ENCODE measurements at regions not wholly inside any gene's neighbourhood (a gene's known extent, or its start where the extent isn't known, plus 50 kb on each side); places are given as distances from the start of the nearest gene placed in this dataset.
"Not testable (repeated sequence)": the region's sequence is repeated elsewhere in the genome, so short reads cannot be mapped to it uniquely, and the experiment has no call there.

DNA sequence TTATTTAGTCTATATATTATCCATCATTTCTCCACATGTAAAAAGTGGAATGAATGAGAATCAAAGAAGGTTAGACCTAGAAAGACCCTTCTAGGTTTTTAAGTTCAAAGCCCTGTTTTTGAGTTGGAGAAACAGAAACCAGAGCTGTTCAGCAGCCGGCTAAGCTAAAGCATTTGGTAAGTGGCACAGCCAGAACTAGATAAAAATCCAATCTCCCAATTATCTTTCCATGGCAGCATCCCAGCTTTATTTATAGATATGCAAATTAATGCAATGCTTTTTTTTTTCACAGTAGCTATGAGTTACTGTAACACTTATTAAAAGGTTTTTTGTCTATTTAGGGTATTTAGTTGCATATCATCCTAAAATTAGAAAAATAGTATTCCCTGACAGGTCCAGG is 85.1 kb downstream of the NIBAN1 start:
- no peak for DNase-seq (ENCODE audit: low read depth in 1 of 2, low spot score in 1 of 2)

DNA sequence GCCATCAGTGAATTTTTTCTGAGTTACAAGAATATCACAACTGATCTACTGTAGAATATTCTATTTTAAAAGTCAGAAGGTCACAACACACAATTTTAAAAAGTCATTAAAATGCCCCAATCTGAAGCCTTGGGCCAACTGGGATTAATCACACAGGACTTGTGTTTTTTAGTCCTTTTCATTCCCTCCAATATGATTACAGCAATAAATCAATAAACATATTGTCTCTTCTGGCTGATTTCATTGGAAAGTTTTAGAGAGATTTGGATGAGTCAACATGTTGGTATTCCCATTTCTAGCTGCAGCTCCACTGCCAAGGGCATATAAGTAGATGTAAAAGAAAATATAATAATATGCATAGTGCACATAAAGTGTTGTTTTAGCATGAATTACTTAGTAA is 85.8 kb downstream of the NIBAN1 start:
- no peak for DNase-seq (ENCODE audit: low read depth in 1 of 2, low spot score in 1 of 2)

DNA sequence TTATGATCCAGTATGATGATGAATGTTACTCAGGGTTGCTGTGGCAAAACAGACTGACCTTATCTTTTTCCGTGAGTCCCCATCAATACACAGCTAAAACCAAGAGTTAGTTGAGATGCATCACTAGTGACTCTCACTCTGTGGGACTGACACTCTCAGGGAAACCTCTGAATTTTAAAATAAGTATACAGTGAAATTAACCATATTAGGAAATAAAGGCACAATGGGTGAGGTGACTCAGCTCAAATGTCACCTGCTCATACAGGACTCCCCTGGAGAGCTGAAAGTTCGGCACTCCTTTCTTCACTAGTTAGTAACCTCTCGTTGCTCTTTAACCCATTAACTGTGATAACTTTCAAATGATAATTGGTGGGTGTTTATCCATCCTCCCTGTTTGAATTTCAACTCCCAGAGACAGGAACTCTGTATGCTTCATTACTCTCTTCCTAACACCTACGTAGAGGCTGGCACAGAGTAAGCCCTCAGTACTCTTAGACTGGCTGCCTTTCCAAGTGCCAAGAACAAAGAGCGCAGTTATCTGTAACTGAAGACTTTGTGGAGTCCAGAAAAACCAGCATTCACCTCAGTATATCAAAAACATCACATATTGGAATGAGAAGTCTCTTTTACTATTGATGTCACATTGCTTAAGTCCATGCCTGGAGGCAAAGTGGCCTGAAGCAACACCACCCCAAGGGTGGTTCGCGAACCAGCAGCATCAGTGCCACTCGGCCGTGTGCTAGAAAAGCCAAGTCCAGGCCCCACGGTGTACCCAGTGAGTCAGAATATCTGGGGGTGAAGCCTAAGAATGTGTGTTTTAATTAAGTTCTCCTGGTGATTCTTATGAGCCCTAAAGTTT is 91.1 kb downstream of the NIBAN1 start:
- DNase-seq (ENCODE audit: low read depth in 1 of 2, low spot score in 1 of 2) = no peak

DNA sequence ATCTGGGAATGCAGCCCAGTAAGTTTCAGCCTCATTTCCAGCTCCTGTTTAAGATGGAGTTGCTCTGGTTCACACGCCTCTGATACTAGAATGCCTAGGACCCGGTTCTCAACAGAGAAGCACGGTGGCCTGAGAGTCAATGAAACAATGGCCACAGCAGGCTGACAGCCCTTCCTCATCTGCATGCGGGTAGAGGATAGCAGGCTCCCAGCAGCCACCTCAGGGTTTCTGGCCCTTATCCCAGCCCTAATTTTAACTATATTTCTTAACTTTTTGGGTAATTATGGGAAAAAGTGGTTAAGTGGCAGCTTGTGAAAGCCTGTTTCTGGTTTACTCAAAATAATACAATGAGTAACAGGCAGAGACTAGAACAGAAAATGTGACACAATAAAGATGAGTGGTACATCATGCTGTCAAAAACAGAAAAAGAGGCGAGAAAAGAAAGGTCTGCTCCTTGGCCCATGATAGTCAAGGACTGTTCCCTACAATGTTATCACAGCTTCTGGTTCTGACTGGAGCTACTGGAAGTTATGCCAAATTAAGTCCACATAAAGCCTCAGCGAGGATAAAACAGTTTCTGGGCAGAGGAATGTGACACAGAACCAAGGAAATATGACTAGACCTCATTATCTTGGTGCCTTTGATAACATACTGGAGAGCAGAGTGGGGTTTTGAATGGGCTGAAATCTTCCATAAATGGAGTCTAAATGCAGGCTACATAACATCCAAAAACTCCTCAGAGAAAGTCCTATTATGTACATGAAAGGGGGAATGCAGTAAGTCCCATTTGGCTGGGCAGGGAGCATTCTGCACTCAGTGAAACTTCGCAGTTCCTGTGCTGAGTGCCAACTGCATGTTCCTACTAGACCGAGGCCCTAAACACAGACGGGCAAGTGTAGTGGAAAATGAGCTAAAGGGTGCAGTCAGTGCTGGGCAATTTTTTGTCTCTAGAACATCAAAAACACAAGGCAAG is 92.1 kb downstream of the NIBAN1 start:
- no peak for DNase-seq (ENCODE audit: low read depth in 1 of 2, low spot score in 1 of 2)

DNA sequence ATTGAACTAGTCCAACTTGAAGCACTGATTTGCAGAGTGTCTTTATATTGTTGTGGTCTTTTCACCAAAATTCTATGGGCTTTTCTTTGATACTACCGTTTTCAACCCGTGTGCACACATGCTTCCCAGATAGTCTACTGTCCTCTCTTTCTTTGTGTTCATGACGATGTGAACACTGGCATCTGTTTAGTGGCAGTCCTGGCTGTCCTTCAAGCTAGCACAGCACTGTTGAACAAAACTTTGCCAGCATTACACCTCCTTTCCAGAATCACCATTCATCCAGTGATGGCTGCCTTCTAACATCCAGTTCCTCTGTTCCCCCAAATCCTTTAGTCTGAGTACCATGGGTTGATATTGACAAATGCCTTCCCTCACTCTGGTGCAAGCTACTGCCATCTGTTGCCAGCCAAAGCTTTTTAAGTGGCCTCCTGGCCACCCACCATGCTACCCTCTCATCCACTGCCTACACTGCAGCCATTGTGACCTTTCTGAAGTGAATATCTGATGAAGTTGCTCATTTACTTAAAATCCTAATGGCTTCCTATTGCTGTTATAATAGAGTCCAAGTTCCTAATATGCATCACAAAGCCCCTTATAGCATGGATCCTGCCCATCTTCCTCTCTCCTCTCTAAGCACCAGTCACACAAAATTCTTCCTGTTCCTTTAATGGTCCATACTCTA is 94.3 kb downstream of the NIBAN1 start:
- no peak for DNase-seq (ENCODE audit: low read depth in 1 of 2, low spot score in 1 of 2)

DNA sequence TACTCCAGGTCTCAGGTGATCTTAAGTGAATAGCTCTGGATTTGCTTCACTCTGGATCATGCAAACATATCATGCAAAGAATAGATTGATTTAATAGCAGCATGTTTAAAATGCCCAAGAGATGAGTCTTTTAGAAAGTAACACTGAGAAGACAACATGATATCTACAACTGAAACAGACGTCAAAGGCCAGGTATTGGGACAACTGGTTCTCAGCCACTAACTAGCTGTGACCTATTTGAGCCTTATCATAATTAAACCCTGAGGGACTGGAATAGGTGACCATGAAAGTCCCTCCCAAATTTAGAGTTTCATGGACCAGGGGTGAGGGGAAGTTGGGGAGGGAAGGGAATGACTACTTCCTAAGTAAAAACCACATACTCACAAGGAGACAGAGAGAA is 95.7 kb downstream of the NIBAN1 start:
- no peak for DNase-seq (ENCODE audit: low read depth in 1 of 2, low spot score in 1 of 2)

DNA sequence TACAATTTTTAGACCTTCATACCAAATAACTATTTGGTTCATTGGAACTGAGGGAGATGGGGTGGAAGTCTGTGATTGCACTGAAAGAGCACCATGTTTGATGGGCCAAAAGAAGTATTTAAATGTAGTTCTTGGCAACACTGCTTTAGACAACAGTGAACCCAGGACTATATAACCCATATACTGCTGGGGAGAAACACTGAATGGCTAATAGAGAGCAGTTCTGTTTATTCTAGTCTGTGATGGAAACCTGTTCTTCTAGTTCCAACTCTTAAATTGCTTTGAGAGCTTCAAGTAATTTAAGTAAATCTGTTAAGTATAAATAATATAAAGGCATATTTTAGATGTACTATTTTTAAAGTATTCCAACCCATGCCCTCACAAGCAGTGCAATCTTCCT is 96.3 kb downstream of the NIBAN1 start:
- no peak for DNase-seq (ENCODE audit: low read depth in 1 of 2, low spot score in 1 of 2)

DNA sequence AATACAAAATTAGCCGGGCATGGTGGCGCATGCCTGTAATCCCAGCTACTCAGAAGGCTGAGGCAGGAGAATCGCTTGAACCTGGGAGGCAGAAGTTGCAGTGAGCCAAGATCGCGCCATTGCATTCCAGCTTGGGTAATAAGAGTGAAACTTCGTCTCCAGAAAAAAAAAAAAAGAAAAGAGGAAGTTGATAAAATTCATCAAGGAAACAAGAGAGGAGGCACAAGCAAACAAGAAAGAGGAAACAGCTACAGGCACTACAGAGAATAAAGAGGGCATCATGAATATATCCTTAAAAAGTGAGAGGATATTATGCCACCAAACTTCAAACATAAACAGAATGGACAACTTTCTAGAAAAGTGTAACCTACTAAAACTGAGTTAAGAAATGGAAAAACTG is 98.3 kb downstream of the NIBAN1 start:
- not testable (repeated sequence) for DNase-seq (ENCODE audit: low read depth in 1 of 2, low spot score in 1 of 2)

DNA sequence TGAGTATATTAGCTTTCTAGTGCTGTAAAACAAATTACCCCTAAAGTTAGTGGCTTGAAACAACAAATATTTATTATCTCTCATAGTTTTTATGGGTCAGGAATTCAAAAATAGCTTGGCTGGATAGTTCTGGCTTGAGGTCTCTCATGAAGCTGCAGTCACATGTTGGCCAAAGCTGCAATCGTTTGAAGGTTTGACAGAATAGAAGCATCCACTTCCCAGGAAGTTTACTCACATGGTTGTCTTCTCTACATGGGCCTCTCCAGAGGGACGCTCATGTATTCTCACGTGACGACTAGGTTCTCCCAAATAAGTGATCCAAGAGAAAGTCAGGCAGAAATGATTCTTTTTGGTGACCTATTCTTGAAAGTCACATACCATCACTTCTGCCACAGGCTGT is 99.1 kb downstream of the NIBAN1 start:
- no peak for DNase-seq (ENCODE audit: low read depth in 1 of 2, low spot score in 1 of 2)

DNA sequence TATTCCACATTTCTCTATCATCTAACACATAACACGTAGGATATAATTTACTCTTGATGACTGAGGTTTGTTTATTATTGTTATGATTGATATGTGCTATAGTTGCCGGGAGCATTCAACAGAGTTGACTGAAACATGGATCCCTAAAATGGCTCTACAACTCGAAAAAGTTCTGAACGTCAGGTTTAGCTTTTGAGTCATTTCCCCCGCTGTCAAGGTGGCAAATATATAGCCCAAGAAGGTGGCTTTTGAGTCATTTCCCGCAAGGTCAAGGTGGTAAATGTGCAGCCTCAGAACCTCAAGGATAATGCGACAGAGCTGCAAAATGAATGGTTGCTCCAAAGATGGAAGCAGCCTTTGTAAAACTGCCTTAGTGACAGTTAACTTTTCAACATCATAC is 104.0 kb downstream of the NIBAN1 start:
- DNase-seq (ENCODE audit: low read depth in 1 of 2, low spot score in 1 of 2) = no peak

DNA sequence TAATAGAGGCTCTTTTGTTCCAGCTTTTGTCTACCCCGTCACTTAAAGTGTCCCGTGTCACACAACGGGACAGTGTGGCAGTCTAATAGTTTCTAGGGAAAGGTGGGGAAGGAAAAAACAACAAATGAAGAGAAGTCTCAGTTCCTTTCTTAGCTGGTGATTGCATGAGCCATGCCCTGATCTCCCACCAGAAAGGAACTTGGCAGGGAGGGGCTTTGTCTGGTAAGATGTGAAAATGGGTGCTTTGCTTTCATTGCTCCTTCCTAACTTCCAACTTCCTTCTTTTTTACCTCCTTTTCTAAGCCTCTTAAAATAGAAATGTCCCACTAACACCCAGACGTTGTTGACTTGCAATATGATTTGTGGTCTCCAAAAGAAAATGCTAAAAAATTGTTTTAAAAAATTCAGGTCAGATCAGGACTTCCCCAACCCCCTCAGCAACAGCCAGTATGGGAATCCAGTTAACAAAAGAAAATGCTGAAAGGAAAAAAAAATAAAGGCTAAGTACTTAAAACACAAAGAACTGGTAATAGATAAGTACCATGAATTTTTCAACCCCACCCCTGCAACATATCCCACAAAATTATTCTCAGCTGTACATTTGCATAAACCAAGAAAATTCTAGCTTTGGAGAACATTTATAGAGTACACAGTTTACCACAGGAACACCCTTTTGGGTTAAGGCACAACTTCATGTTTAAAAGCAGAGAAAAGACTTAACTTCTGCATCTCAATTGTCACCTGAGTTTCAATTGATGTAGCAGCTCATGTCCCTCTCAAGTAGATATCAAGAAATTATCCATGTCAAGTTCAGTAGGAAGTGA is 106.2 kb downstream of the NIBAN1 start:
- no peak for DNase-seq (ENCODE audit: low read depth in 1 of 2, low spot score in 1 of 2)

DNA sequence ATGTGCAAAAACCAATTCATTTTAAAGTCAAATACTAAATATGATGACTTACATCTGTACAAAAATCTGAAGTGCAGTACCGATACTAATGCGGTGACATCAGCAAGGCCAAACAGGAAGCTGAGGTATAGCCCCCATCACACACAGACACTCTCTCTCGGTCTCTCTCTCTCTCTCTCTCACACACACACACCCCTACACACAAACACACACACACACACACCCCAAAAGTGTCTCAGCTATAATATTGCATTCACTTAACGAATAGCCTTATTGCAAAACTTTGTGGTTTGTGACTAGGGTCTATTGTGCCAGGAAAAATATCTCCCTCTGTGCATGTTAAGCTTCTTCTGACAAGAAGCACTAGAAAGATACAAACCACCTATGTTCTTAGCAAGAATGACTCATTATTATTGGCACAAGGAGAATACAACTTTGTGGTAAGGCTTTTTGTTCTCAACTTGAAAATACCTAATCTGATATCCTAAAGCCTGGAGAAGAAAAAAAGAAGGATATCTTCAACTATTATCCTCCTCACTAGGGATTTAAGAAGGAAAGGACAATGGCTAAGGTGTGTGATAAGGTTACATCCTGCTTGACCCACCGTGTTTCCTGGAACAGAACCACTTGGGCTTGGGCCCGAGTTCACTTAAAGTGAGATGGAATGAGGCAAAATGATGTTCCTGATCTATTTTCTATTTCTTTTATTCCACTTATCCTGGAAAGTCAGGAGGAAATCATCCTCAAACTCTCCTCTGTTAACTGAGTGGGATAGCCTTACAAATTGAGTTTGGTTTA is 107.1 kb downstream of the NIBAN1 start:
- DNase-seq (ENCODE audit: low read depth in 1 of 2, low spot score in 1 of 2) = peak in 1 of 2 donors; percentile 19

DNA sequence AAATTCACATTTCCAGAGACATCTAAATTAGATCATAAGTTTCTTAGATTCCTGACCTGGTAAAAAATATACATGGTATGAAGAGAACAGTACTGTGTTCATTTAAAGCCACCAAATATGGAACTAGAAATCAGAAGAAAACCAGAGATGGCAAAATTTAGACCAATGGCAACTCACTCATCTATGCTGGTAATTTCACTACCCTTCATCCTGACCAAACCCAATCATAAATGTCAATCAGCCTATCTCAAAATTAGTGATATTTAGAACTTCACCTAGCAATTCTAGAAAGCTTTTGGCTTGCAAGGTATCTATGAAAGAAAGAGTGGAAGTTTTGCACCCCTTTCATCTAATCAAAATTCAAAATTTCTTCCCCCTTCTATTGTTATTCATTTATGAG is 107.7 kb downstream of the NIBAN1 start:
- DNase-seq (ENCODE audit: low read depth in 1 of 2, low spot score in 1 of 2) = no peak

DNA sequence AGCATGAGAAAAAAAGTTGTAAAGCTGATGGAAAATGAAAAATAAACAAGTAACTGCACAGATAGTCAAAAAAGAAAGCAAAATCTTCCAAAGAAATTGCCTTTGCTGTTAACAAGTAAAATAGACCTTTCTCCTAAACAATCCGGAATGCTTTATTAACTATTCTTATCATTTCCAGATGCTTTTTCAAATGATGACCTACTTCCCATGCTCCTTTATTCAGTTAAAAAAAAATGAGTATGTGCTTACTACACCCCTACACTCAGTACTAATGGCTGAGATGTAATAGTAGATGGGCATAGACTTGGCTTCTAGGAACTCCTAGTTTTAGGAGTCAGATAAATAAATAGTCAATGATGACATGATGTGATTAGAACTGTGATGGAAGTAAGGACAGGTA is 108.5 kb downstream of the NIBAN1 start:
- DNase-seq (ENCODE audit: low read depth in 1 of 2, low spot score in 1 of 2) = no peak

DNA sequence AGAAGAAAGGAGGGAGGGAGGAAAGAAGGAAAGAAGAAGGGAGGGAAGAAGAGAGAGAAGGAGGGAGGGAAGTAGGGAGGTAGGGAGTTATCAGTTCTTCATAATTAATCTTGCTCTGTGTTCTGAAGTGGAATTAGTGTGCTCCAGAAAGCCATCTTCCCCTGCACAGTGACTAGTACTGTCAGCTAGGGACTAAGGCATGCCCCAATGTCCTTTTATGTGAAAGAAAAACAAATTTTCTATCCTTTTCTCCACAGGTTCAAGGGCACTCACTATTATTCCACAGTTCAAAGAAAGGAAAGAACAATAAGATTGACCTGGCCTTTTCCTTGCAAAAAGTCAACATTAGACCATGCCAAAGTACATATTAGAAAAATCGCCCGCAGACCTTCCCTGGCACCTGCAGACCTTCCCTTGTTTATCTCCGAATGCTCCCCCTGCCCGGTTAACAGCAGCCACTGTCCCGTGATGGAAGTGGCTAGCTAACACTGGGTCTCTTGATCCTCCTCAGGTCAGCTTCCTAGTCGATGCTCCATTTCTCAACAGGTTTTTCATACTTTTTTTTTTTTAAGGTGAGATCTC is 107.2 kb upstream of the EDEM3 start:
- DNase-seq (ENCODE audit: low read depth in 1 of 2, low spot score in 1 of 2) = no peak

DNA sequence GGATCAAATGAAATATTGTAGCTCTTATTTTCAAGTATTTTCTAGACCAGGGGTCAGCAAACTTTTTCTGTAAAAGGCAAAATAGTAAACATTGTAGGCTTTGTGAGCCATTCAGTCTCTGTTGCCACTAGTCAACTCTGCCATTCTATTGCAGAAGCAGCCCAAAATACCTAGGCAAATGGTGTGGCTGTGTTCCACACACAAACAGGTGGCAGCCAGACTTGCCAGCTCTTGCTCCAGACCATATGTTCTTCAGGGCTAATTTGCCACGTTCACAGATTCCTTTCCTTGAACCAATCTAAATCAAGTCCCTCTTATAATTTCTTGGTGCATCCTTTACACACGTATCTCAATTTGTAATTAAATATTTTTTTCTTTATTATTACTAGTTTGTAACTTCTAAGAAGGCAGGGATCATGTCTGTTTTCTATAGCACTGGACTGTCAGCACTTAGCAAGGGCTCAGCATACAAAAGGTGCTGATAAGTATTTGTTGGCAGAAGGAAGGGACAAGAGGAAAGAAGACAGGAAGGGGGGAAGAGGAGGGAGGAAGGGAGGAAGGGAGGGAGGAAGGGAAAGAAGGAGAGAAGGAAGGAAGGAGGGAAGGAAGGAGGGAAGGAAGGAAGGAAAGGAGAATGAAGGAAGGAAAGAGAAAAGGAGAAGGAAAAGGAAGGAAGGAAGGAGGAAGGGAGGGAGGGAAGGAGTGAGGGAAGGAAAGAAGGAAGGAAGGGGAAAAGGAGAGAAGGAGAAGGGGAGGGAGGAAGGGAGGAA is 106.5 kb upstream of the EDEM3 start:
- no peak for DNase-seq (ENCODE audit: low read depth in 1 of 2, low spot score in 1 of 2)

DNA sequence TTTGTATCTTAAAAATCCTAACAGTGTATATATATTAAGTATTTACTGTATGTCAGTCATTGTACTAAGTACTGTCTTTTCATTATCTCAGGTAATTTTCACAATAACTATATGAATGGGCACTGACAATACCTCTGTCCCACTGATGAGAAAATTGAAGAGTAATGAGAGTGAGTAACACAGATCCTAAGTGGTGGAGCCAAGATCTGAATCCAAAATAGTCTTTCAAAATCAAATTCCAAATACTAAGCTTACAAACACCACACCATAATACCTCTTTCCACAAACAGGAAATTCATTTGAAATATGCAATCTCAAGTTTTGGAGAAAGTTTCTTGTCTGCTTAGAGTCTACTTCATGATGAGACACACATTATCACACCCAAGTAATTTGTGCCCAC is 105.9 kb upstream of the EDEM3 start:
- no peak for DNase-seq (ENCODE audit: low read depth in 1 of 2, low spot score in 1 of 2)

DNA sequence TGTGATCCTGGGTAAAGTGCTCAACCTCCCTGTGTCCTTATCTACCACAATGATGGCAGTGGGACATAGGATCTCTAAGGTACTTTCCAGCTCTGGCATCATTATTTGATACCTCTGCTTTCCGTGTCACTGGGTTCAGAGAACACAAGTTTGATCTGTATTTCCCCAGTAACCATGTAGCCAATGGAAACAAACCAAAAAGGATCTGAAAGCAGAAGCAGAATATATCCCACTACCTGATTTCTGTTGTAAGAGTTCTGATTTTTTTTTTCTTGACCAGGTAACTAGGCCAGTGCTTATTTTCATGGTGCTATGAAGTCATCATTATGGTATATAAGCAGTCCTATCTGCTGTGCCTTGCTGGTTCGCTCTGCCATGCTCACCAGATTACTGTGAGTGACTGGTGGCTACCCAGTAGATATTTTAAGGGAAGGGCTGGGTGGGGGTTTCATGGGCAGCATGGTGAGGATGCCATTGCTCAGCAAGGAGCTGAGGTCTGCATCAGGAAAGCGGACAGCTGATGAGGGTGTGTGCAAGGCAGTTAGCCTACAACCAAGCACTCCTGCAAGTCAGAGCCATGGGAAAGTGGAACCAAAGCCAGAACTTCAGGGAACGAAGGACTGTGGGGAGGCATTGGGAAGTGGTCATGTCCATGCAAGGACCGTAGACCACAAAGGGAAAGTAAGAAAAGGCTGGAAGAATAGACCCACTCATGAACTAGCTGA is 104.9 kb upstream of the EDEM3 start:
- DNase-seq (ENCODE audit: low read depth in 1 of 2, low spot score in 1 of 2) = no peak

All from activated T-helper 1 cell treated with anti-CD3 and anti-CD28 coated beads, Interleukin-2, amount 50 U/mL, for 16 hours (primary cell).